ENCODE measurements at regions not wholly inside any gene's neighbourhood (a gene's known extent, or its start where the extent isn't known, plus 50 kb on each side); places are given as distances from the start of the nearest gene placed in this dataset.
A peak's percentile ranks its signal among the peaks of the same experiment; 100 is the strongest.
"Not testable (repeated sequence)": the region's sequence is repeated elsewhere in the genome, so short reads cannot be mapped to it uniquely, and the experiment has no call there.

DNA sequence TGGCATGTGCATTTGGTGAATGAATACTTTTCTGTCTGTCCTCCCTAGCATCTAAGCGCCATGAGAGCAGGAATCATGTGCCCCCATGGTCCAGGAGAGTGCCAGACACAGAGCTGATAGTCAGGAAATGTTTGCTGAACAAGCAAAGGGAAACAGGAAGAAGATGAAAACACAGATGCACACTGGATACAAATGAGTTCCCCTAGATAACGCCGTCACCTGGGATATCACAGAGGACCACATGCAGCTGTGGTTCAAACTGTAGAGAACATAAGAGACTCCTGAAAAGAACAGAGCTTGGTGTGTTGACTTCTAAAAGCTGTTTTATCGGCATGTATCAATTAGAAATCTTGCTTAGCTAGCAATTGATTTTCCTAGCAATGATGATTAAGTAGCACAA lies 293.7 kb downstream of the BTBD3 start:
- no peak for DNase-seq

DNA sequence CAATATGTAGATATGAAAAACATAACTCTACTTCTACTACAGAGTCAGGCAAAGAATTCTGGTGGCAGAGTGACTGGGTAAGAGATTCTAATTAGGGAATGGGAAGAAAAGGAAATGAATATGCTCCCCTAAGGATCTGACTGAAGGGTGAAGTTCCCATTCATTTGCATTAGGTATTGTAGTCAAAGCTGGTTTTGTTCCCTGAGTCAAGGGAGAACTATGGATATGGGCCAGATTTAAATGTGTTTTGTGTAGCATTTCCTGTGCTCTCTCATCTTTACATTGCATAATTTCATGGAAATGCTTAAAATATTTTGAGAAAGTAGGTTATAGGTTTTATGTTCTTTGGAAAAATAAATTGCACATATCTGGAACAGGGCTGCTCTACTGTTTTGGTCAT lies 299.7 kb downstream of the BTBD3 start:
- no peak for DNase-seq

GRCh38 chr20:12219798-12220197 lies 302.1 kb downstream of the BTBD3 start:
- no peak for DNase-seq

DNA sequence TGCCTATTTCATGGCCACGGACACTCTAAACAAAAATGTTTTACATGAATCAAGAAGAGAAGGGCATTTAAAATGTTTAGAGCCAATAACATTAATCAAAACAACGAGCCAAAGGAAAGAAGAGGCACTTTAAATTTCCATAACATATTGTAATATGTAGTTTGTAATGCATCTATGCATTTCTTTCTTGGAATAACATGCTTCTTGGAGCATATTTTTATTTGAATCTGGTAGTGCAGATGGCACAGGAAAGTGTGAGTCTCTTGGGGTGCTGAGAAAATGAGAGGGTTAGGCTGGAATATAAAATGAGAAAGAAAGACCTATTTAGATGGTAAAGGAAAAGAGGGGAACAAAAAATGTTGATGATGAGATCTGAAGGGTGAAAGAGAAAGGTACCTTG lies 305.4 kb downstream of the BTBD3 start:
- DNase-seq: no peak

DNA sequence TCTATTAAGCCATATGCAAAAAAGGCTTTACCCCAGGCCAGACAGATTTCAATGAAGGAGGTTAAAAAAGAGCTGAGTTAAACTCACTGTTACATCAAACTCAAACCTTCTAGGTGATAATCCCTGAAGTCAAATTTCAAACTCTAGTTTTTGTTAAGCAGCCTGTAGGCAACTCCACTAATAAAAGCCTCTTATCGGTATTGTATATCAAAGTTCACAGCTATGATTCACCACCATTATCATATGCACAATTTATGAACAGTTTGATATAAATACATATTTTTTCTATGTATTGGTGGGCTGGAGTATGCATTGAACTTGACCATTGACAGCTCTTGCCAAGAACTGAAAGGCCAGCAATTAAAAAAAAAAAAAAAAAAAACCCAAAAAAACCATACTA lies 308.2 kb downstream of the BTBD3 start:
- no peak for DNase-seq

- no peak for DNase-seq
Observed at GRCh38 chr20:12229891-12230290, 312.2 kb downstream of the BTBD3 start.

- no peak for DNase-seq
Observed at GRCh38 chr20:12237772-12238171, 320.1 kb downstream of the BTBD3 start.

DNA sequence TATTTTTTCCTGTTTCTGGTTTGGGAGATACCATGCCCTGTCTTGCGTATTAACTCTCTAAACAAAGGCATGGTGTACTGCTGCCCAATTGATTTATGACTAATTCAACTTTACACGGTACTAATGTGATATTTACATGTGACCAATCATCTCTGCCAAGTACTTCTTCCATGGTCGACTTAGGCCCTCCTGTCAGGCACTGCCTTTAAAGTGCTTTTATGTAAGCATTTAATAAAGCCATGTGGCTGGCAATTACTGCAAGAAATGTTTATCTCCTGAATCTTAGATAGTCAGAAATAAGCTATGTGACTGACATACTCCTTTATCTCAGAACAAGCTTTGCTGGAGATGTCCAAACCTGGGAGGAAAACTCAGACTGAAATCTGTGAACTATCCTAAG lies 323.4 kb downstream of the BTBD3 start:
- no peak for DNase-seq

DNA sequence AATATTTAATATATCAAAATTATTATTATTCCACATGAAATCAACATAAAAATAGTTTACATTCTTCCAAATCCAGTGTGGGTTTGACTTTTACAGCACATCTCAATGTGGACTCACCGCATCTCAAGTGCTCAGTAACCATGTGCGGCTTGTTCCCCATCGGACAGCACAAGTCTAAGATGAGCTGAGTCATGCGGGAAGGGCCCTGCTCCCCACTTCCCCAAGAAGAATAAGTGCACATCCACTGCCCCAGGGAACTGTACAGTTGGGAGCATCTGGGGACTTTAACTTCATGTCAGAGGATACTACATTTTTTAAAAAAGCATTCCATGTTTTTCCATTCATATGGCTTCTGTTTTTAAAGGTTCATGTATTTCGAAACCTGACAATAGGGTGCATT lies 325.6 kb downstream of the BTBD3 start:
- DNase-seq: no peak

- no peak for DNase-seq
Observed at GRCh38 chr20:12248481-12248880, 330.8 kb downstream of the BTBD3 start.

GRCh38 chr20:12250661-12251060 lies 333.0 kb downstream of the BTBD3 start:
- not testable (repeated sequence) for DNase-seq

DNA sequence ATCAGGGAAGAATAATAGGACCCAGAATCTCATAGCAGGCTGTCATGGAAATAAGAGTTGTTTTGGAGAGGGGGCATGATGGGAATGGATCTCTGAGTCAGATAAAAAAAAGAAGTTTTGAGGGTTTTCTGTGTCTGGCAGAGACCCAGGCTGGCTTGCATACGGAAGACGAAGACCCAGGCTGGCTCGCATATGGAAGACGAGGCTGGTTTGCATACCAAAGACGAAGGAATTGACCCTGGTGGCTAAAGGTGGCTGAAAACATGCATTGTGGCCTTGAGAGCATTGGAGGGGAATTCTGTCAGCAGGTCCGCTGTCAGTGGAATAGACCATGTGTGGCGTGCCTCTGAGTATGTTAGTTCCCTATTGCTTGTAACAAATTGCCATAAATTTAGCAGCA lies 335.1 kb downstream of the BTBD3 start:
- no peak for DNase-seq

DNA sequence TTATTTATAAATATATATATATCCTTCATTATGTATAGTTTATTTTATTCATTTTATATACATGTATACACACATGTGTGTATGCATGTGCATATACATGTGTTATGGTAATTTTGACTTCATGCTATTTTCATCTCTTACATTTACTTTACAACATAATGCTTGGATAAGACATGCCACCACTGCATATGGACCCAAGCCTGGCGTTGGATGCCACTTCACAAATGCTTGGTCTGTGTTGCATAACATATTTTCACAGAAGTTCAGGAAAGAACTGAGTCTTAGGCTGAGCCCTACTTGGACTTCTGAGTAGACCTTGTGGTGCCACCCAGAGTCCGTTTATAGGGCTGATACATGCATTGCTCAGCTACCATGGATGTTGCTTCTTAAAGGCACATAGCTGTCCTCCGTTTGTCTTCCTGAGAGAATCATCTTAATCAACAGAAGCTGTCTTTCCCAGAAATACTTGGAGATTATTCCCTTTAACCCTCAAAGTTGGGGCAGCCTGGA lies 337.8 kb downstream of the BTBD3 start:
- DNase-seq: no peak

DNA sequence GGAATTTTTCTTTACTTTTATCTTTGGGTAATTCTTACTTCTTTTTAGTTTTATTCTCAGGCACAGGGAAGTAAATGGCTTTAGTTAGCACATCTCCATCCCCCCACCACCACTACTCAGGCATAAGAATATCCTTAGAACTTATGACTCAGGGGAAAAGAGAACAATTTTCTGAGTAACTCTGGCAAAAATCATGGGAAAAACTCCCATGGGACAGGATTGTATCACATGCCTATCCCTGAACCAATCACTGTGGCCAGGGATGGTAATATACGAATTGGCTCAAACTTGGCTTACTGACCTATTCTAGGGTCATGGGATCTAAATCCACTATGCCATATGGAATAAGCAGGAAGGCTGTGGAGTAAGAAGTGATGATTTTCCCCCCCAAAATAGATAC lies 339.1 kb downstream of the BTBD3 start:
- no peak for DNase-seq

DNA sequence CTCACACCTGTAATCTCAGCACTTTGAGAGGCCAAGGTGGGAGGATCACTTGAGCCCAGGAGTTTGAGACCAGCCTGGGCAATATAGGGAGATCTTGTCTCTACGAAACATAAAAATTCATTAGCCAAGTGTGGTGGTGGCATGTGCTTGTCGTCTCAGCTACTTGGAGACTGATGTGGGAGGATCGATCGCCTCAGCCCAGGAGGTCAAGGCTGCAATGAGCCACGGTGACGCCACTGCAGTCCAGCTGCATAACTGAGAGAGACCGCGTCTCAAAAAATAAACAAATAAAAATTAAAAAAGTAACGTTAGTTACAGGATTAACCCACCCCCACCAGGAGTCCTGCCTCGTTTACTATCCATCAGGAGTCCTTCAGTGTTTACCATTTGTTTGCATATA lies 345.1 kb downstream of the BTBD3 start:
- DNase-seq: no peak

DNA sequence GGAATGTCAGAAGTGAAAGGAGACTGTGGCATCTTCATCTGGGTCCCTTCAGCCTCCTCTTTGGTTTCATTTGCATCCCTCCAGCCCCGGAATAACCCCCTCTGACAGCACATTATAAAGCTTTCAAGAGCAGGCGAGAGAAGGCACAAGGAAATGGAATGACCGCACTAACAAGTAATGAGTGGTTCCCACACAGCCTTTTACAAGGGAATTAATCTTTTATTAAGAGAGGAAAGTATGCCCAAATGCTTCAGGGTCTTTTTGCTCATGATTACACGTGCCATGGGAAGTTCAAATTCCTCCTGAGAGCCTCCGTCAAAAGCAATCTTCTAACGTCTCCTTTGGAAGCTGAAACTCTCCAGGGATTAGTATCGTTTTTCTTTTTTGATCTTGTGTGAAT lies 347.0 kb downstream of the BTBD3 start:
- DNase-seq: no peak

DNA sequence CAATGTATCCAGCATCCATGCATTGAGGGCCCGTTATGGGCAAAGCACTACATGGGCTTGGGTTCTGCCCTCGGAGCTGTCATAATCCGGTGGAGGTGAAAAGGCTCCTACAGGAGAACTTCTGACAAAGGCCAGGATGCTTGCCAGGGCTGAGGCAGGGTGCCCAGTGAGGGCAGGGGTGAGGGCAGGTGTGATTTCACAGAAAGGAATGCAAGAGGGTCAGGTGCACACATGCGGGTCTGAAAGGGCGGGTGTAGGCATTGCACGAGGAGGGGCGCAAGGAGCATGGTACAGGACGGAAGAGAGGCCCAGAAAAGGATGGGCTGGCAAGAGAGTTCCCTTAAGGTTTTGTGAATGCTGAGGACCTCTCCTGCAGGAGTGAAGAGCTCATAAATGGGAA lies 348.0 kb downstream of the BTBD3 start:
- DNase-seq: no peak

DNA sequence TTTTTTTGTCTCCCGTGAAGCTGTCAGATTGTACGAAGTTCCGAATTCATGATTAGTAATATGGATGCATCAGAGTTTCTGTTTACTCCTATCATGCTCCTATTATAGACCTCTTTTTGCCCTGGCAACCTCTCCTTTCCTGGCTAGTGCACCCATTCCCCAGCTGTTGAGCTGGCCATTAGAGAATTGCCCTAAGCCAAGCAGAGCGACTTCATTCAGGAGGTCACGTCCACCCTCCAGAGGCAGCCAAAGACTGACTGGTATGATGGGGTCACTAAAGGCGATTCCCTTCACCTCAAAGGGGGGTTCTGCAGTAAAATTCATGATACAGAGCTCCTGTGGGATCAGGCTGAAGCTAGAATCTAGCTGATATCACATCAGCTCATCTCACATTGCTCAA lies 351.9 kb downstream of the BTBD3 start:
- no peak for DNase-seq

DNA sequence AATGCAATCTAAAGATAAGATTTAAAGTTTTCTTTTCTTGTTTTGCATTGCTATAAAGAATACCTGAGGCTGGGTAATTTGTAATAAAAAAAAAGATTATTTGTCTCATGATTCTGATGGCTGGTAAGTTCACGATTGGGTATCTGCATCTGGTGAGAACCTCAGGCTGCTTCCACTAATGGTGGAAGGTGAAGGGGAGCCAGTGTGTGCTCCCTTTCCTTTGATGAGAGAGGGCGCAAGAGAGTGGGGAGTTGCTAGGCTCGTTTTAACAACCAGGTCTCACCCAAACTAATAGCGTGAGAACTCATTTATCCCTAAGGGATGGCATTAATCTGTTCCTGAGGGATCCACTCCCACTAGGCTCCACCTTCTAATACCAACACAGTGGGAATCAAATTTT lies 353.2 kb downstream of the BTBD3 start:
- DNase-seq: no peak

GRCh38 chr20:12276011-12276673 lies 358.4 kb downstream of the BTBD3 start:
- no peak for DNase-seq

GRCh38 chr20:12287575-12287974 lies 369.9 kb downstream of the BTBD3 start:
- no peak for DNase-seq

GRCh38 chr20:12289465-12289864 lies 371.8 kb downstream of the BTBD3 start:
- DNase-seq: peak; percentile 18

- DNase-seq: no peak
Observed at GRCh38 chr20:12291386-12291785, 373.7 kb downstream of the BTBD3 start.

DNA sequence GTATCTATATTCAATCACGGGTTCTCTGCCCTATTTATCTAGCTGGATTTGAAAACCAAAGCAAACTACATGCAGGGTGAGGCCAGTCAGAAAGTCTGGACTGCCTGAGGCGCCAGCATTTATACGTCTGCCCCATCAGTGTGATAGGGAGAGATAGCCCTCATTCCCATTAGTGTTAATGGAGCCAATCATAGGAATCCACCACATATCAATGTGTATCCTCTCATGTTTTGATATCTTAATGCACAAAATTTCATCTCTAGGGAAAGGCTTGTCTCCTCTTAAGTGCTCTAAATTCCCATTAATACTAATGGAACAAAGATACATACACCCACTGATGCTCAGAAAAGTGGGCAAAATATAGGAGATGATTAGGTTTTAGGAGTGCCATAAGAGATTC lies 376.2 kb downstream of the BTBD3 start:
- no peak for DNase-seq

DNA sequence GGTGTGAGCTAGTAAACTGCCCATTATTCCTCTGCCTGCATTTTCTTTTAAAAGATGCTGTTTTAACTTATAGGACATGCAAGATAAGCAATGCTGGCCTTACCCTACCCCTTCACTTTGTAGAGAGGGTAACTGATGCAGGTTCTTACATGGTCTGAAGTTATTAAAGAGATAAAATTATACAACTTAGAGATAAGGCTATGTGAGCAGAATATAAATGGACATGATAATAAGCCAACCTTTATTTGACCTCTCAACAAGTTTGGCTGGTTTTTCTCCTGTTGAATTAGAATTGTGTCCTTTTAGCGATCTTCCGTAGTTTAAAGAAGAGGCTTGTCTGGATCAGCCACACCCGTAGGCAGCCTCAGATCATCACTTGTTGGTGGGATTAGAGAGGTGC lies 377.0 kb downstream of the BTBD3 start:
- no peak for DNase-seq
